K562 (cell line): ENCODE measurements at regions not wholly inside any gene's neighbourhood (a gene's known extent, or its start where the extent isn't known, plus 50 kb on each side); places are given as distances from the start of the nearest gene placed in this dataset.

Source experiments
- PTBP1 ChIP-seq: fragments of 200-400 bp; formaldehyde crosslinking; IDR thresholded peaks from 2 replicates; pipeline ENCODE4 v1.6.1; 2017; ENCODE audit warnings: low read depth, low read length
- ZBTB43 ChIP-seq: sonication (generic); formaldehyde crosslinking; IDR thresholded peaks from 2 replicates; pipeline ENCODE4 v1.8.0; 2023; ENCODE audit warnings: mild to moderate bottlenecking, missing genetic modification reagents

- no peak for TF ChIP-seq ZBTB43 (CRISPR knock-in tag)
- no peak for TF ChIP-seq PTBP1
These were observed 487.4 kb downstream of the IRX1 start for GRCh38 chr5:4082966-4083564.
